Activated naive CD8-positive, alpha-beta T cell treated with anti-CD3 and anti-CD28 coated beads, Interleukin-2, amount 10 ng/mL, durations not matched to agents 7 days and 5 days (primary cell): ENCODE measurements at regions not wholly inside any gene's neighbourhood (a gene's known extent, or its start where the extent isn't known, plus 50 kb on each side); places are given as distances from the start of the nearest gene placed in this dataset.

Source experiments
- ATAC-seq: fragments of 150-1000 bp; cut with Tn5 transposase; one replicate; pipeline ENCODE4 v1.10.0; 2021; ENCODE audit warnings: low read depth, moderate library complexity
- POLR2A ChIA-PET: fragments of 350-600 bp; sonication (Branson Sonifier 250); formaldehyde crosslinking; loops from one replicate; lab custom pipeline; 2021; ENCODE audit warnings: antibody characterized with exemption; lab: Charles Lee
- DNase-seq: peaks from one replicate; pipeline ENCODE4 v3.0.0; 2021
- H3K27ac Mint-ChIP-seq: one replicate; pipeline ENCODE4 v1.8.0; 2022; ENCODE audit warnings: mild to moderate bottlenecking, mixed read lengths
- H3K27me3 Mint-ChIP-seq: one replicate; pipeline ENCODE4 v1.8.0; 2022; ENCODE audit warnings: mild to moderate bottlenecking, moderate library complexity, mixed read lengths
- H3K36me3 Mint-ChIP-seq: one replicate; pipeline ENCODE4 v1.8.0; 2021; ENCODE audit warnings: mild to moderate bottlenecking, mixed read lengths
- H3K4me1 Mint-ChIP-seq: one replicate; pipeline ENCODE4 v1.8.0; 2021; ENCODE audit warnings: mixed read lengths
- H3K4me3 Mint-ChIP-seq: one replicate; pipeline ENCODE4 v1.8.0; 2022; ENCODE audit warnings: mild to moderate bottlenecking, moderate library complexity, mixed read lengths
- H3K9me3 Mint-ChIP-seq: one replicate; pipeline ENCODE4 v1.8.0; 2021; ENCODE audit warnings: mixed read lengths

DNA sequence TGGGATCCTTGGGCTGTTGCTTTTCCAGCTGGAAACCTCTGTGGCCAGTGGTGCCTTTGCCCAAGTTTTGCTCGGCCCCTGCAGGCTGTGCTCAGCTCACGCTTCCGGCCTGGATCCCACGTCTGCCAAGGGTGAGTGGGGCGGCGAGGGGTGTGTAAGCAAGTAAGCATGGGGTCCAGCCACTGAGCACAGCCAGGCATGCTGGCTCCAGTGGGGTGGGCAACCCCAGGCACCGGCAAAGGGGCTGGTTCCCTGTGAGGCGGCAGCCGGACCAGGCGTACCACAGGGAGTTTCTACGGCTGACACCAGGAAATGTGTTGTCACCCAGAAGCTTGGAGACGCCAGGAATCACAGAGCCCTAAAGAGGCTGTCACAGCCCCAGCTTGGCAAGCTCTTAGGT is 393.4 kb upstream of the CCDC196 start:
- Mint-ChIP-seq H3K9me3 (no peaks in the 10 kb centered on the region), H3K27ac (no peak overlapping the region), H3K36me3 (no peaks in the 10 kb centered on the region), H3K4me3 (no peak overlapping the region), H3K27me3 (peaks cover 11% of the 10 kb centered on the region), H3K4me1 (peaks cover 1% of the 10 kb centered on the region)
- POLR2A ChIA-PET: no interaction called here
- no peak for ATAC-seq
- DNase-seq: no peak

DNA sequence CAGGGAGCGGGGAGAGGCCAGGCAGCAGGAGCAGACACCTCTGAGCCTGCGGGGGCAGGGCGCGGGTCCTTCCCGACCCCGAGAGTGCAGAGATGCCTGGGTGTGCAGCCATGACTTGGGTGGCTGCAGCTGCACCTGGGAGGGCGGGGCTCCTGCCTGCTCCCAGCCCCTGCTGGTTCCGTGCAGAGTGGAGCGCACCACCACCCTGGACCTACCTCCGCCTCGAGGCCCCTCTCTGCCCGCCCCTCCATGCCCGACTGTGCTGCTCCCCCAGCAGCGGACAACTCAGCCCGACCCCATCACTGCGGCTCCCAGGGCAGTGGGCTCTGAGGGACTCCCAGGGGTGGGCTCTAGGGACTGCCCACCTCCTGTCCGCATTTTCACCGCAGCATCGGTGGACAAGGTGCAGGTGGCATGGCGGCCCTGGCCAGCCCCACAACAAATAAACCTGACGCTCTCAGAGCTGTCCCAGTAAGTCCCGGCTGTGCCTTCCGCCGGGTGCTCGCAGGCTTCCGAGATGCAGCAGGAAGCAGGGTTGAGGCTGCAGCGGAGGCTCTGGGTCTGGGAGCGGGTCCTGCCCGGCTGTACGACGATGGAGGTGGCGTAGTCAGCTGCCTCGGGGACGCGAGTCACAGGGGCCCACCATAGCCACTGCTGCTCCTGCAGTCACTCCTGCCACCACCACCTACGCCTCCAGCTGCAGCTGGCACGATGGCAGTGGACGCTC is 392.0 kb upstream of the CCDC196 start:
- Mint-ChIP-seq H3K4me3 (no peak overlapping the region), H3K27ac (no peak overlapping the region), H3K36me3 (no peaks in the 10 kb centered on the region), H3K4me1 (peaks cover 1% of the 10 kb centered on the region), H3K27me3 (peaks cover 13% of the 10 kb centered on the region), H3K9me3 (no peaks in the 10 kb centered on the region)
- DNase-seq (no peak), ATAC-seq (no peak)
- POLR2A ChIA-PET: interaction anchor here (0.5 kb wide), 1 partner anchor 888 kb away, joined by 3 read pairs; no protein-coding TSS in a partner anchor

DNA sequence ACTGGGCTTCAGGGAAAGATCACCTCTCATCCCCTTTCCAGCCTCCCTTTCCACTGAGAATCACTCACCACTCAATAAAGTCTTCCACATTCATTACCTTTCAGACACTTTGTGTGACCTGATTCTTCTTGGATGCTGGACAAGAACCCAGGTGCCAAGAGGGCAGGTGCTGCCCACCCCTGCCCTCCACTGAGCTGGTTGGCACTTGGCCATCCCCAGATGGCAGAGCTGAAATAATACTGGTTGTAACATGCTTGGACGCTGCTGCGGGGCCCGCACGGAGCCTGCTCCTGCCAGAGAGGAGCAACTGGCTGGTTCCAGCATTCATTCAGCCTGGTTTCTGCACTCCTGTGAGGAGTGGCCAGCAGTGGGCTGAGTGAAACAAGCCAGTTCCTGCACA is 386.7 kb upstream of the CCDC196 start:
- ATAC-seq (no peak), DNase-seq (no peak)
- Mint-ChIP-seq H3K36me3 (no peaks in the 10 kb centered on the region), H3K9me3 (no peaks in the 10 kb centered on the region), H3K27ac (no peak overlapping the region), H3K4me3 (no peak overlapping the region), H3K27me3 (peaks cover 9% of the 10 kb centered on the region), H3K4me1 (peaks cover 3% of the 10 kb centered on the region)
- POLR2A ChIA-PET: no interaction called here

DNA sequence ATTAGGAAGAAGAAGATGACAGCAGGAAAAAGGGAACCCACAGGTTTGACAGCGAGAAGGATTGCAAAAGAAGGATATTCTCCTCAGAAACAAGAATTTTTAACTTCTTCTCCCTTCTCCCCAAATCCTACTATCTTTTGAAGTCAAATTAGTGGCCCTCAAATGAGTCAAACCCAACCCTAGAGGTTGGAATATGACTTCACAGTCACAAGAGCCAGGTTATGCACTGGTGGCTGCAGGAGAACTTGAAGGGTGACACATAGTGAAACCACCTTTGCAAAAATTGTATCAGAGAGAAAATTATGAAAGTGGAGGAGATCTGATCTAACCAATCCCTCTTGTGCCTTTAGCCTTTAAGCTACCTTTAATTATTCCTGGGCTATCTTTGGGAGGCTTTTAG is 386.2 kb upstream of the CCDC196 start:
- H3K27me3 Mint-ChIP-seq: peaks cover 9% of the 10 kb centered on the region

DNA sequence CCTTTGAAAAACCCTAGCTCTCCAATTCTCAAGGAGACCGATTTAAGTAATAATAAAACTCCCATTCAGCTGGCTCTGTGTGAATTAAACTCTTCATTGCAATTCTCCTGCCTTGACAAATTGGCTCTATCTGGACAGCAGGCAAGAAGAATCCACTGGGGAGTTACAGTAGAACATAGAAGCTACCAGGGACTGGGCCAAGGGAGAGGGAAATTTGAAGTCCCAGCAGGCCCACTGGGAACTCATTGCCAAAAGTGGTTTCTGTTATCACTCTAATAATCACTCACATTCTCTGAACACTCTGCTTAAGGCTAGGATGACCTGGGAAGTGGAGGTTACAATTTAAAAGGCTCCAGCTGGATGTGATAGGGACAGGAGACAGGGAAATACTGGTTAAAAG is 384.5 kb upstream of the CCDC196 start:
- DNase-seq (no peak), ATAC-seq (no peak)
- Mint-ChIP-seq H3K36me3 (no peaks in the 10 kb centered on the region), H3K4me3 (no peak overlapping the region), H3K4me1 (peaks cover 5% of the 10 kb centered on the region), H3K27ac (no peak overlapping the region), H3K9me3 (no peaks in the 10 kb centered on the region), H3K27me3 (peaks cover 6% of the 10 kb centered on the region)
- POLR2A ChIA-PET: no interaction called here

More for the DNA sequence above, 386.2 kb upstream of the CCDC196 start:
- H3K9me3 Mint-ChIP-seq: no peaks in the 10 kb centered on the region
- H3K4me3 Mint-ChIP-seq: no peak overlapping the region
- POLR2A ChIA-PET: no interaction called here
- H3K4me1 Mint-ChIP-seq: peaks cover 4% of the 10 kb centered on the region
- H3K36me3 Mint-ChIP-seq: no peaks in the 10 kb centered on the region
- DNase-seq (no peak), ATAC-seq (peak; percentile 52)
- no peak overlapping the region for H3K27ac Mint-ChIP-seq

DNA sequence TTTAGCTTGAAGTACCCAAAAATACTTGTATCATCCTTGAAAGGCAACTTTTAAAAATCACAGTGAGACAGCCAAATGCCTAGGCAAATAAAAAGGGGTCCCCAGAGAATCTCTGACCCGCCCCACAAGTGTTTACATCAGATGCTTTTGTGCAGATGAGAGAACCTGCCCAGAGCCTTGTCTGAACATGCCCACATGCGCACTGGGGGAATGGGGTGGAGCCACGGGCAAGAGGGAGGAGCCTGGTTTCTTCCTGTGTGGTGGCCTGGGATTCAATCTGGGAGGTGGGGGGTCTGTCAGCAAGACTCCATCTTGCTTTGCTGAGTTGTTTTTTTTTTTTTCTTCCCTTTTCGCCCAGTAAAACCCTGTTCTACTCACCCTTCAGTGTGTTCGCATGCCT is 381.7 kb upstream of the CCDC196 start:
- ATAC-seq (no peak), DNase-seq (no peak)
- H3K4me1 Mint-ChIP-seq: peaks cover 4% of the 10 kb centered on the region
- no peaks in the 10 kb centered on the region for H3K36me3 Mint-ChIP-seq
- no peak overlapping the region for H3K27ac Mint-ChIP-seq
- no peaks in the 10 kb centered on the region for H3K9me3 Mint-ChIP-seq
- POLR2A ChIA-PET: no interaction called here
- H3K4me3 Mint-ChIP-seq: no peak overlapping the region
- peaks cover 4% of the 10 kb centered on the region for H3K27me3 Mint-ChIP-seq

DNA sequence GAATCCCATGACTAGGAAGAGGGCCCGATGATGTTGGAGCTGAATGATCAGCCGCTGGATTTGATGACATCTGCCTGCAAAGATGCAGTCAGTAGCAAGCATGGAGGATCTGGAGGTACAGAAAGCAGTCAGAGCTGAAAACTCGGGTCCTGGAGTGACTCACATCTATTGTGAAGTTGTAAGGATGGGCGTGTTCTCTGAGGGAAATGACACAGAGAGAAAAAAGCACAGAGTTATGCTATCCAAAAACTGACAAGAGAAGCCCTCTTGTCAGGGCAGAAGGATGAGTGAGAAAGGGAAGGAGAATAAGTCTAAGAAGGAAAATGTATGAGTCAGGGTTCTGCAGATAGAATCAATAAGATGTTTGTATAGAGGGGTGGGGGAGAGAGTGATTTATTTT is 380.4 kb upstream of the CCDC196 start:
- POLR2A ChIA-PET: no interaction called here
- H3K4me3 Mint-ChIP-seq: no peak overlapping the region
- peaks cover 2% of the 10 kb centered on the region for H3K4me1 Mint-ChIP-seq
- DNase-seq: no peak
- no peak overlapping the region for H3K27ac Mint-ChIP-seq
- ATAC-seq: no peak
- H3K9me3 Mint-ChIP-seq: no peaks in the 10 kb centered on the region
- no peaks in the 10 kb centered on the region for H3K36me3 Mint-ChIP-seq
- H3K27me3 Mint-ChIP-seq: peaks cover 4% of the 10 kb centered on the region

DNA sequence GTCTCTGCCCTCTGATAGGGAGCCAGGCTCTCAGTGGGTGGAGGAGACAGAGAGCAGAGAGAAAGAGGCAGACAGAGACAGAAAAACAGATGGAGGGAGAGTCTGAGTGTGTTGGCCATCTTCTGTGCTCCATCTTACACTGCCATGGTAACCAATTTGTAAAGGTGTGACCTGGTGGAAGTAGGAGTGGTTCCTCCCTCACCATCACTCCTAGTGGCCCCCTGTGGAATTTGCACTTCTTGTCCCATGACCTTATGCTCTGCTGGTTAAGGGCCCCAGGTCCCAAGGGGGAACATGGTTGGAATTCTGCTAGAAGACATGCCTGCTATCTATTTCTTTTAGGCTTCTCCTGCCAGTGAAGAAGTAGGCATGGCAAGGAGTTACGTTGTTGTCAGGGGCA is 376.7 kb upstream of the CCDC196 start:
- Mint-ChIP-seq H3K27ac (no peak overlapping the region), H3K4me3 (no peak overlapping the region), H3K9me3 (no peaks in the 10 kb centered on the region), H3K27me3 (peaks cover 2% of the 10 kb centered on the region), H3K36me3 (no peaks in the 10 kb centered on the region), H3K4me1 (peaks cover 2% of the 10 kb centered on the region)
- DNase-seq (no peak), ATAC-seq (no peak)
- POLR2A ChIA-PET: no interaction called here

DNA sequence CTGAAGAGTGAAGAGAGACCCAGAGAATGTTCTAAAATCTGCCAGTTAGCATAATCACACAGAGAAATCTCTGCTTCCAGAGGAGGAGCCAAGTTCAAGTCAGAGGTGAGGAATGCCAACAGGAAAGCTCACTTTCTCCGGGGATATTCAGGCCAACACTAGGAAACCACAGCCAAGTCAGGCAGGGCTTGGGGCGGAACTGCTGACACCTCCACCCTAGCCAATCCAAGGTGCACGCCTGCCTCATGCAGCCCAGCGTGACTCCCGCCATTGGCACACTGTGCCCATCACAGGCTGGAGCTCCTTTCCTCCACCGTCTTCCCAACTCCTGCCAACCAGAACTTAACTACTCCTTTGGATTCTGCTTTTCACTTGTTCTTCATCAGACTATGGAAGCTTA is 374.3 kb upstream of the CCDC196 start:
- H3K27me3 Mint-ChIP-seq: peaks cover 2% of the 10 kb centered on the region
- no peaks in the 10 kb centered on the region for H3K36me3 Mint-ChIP-seq
- POLR2A ChIA-PET: no interaction called here

DNA sequence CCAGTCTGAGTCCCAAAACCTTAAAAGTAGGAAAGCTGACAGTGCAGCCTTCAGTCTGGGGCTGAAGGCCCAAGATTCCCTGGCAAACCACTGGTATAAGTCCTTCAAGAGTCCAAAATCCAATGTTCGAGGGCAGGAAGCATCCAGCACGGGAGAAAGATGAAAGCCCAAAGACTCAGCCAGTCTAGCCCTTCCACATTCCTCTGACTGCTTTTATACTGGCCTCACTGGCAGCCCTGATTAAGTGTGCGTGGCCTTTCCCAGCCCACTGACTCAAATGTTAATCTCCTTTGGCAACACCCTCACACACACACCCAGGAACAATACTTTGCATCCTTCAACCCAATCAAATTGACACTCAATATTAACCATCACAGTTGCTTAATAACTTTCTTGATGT is 372.1 kb upstream of the CCDC196 start:
- DNase-seq: no peak
- no peaks in the 10 kb centered on the region for H3K36me3 Mint-ChIP-seq
- no peak for ATAC-seq
- H3K27me3 Mint-ChIP-seq: peaks cover 3% of the 10 kb centered on the region
- H3K4me3 Mint-ChIP-seq: no peak overlapping the region
- H3K27ac Mint-ChIP-seq: no peak overlapping the region
- H3K9me3 Mint-ChIP-seq: no peaks in the 10 kb centered on the region
- POLR2A ChIA-PET: no interaction called here
- H3K4me1 Mint-ChIP-seq: no peaks in the 10 kb centered on the region

More for the DNA sequence above, 374.3 kb upstream of the CCDC196 start:
- Mint-ChIP-seq H3K4me1 (no peaks in the 10 kb centered on the region), H3K27ac (no peak overlapping the region), H3K4me3 (no peak overlapping the region), H3K9me3 (no peaks in the 10 kb centered on the region)
- DNase-seq (no peak), ATAC-seq (no peak)

DNA sequence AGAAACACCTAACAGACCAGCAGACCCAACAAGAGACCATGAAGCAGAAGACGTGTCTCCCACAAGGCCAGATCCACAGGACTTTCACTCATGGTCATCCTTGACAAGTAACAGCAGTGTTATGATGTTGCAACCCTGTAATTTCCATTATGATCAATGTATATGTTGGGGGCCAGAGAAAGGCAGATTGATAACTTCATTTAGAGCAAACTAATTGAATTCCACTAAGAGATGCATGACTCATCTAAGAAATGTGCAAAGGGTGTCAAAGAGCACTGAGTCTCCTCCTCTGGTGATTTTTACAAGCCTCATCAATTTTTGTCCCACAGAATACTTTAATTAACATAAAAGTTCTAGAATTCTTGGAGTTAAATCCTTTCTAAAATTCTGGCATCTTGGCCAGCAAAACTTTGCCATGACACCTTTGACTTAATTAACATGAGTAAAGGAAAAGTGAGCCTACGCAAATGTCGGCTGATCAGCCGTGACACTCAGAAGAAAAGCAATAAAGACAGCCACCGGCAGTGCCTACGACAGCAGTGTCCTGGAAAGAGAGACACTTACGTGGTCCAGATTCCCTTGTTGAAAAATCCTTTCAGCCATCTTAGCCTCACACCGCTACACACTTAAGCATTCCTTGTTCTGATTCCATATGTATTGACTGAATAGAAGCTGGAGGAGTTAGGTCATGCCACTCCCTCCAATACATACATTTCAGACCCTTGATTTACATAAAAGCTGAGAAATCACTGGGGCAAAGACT is 370.2 kb upstream of the CCDC196 start:
- POLR2A ChIA-PET: no interaction called here
- no peaks in the 10 kb centered on the region for H3K9me3 Mint-ChIP-seq
- DNase-seq: no peak
- no peak overlapping the region for H3K4me3 Mint-ChIP-seq
- no peaks in the 10 kb centered on the region for H3K36me3 Mint-ChIP-seq
- H3K27ac Mint-ChIP-seq: no peak overlapping the region
- no peak for ATAC-seq
- peaks cover 3% of the 10 kb centered on the region for H3K27me3 Mint-ChIP-seq
- H3K4me1 Mint-ChIP-seq: no peaks in the 10 kb centered on the region

DNA sequence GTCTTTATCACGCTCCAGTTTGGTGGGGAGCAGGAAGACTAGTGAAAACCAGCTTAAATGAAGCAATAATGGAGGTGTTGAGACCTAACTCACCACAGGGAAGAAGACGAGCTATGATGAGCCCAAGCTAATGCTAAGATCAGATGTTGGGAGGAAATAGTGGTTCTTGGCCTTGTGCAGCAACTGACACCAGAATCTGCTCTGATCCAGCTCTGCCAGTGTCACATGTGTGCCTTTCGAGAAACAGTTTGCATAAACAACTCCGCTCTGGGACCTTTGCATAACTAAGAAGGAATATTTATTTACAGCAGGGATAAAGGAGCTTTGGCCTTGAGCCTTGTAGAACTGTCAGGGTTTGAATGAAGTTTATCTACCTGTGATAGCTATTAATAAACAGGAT is 369.4 kb upstream of the CCDC196 start:
- H3K36me3 Mint-ChIP-seq: no peaks in the 10 kb centered on the region
- H3K27ac Mint-ChIP-seq: no peak overlapping the region
- ATAC-seq (no peak), DNase-seq (no peak)
- no peaks in the 10 kb centered on the region for H3K4me1 Mint-ChIP-seq
- POLR2A ChIA-PET: no interaction called here
- H3K27me3 Mint-ChIP-seq: peaks cover 3% of the 10 kb centered on the region
- no peak overlapping the region for H3K4me3 Mint-ChIP-seq
- no peaks in the 10 kb centered on the region for H3K9me3 Mint-ChIP-seq

DNA sequence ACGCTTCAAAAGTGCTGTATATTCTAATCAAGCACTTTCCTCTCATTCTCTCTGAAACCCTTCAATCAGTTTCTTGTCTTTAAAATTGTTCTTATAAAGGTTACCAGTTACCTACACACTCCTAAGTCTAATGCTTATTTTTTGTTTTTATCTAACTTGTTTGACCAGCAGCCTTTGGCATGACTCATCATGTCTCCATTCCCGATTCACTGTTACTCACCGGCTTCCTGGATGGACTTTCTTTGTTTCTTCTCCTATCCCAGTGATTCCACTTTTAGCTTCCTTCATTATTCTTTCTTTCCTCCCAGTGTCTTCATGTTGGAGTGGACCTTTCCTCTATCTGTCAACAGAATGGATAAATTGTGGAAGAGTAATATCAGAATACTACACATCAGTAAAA is 368.6 kb upstream of the CCDC196 start:
- H3K27me3 Mint-ChIP-seq: peaks cover 9% of the 10 kb centered on the region
- H3K9me3 Mint-ChIP-seq: no peaks in the 10 kb centered on the region
- H3K27ac Mint-ChIP-seq: no peak overlapping the region
- ATAC-seq: no peak
- H3K36me3 Mint-ChIP-seq: no peaks in the 10 kb centered on the region
- H3K4me1 Mint-ChIP-seq: no peaks in the 10 kb centered on the region
- DNase-seq: no peak
- H3K4me3 Mint-ChIP-seq: no peak overlapping the region
- POLR2A ChIA-PET: no interaction called here

DNA sequence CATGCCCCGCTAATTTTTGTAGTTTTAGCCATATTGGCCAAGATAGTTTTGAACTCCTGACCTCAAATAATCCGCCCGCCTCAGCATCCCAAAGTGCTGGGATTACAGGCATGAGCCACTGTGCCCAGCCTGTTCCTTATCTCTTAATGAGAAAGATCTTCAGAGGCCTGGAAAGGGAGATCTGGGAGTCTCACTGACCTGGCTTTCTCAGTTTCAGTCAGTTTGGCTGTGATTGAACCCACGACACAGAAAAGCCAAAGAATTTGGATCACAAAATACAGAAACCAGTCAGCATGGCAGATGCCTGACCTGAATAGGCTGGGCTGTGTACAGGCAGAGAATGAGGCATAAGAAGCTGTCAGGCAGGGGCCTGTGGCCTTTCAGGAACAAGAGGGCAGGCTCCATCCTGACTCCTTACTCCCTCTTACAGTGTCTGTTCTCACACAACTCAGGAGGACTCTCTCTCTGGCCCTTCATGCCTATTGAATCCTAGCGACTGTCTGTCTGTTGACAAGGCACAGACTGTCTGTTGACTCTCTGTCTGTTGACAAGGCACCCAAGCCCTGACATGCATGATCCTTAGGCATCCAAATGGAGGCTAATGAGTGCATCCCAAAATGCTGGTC is 366.5 kb upstream of the CCDC196 start:
- ATAC-seq (no peak), DNase-seq (no peak)
- Mint-ChIP-seq H3K36me3 (no peaks in the 10 kb centered on the region), H3K27ac (no peak overlapping the region), H3K27me3 (peaks cover 9% of the 10 kb centered on the region), H3K4me3 (no peak overlapping the region), H3K4me1 (no peaks in the 10 kb centered on the region), H3K9me3 (no peaks in the 10 kb centered on the region)
- POLR2A ChIA-PET: no interaction called here
